Pons (tissue), 1 donor: ENCODE measurements at regions not wholly inside any gene's neighbourhood (a gene's known extent, or its start where the extent isn't known, plus 50 kb on each side); places are given as distances from the start of the nearest gene placed in this dataset.
"Not testable (repeated sequence)": the region's sequence is repeated elsewhere in the genome, so short reads cannot be mapped to it uniquely, and the experiment has no call there.

Source experiments
- DNase-seq: peaks from one replicate; pipeline ENCODE4 v3.0.0-alpha.2; 2016; ENCODE audit warnings: low spot score

- peak; percentile 5 for DNase-seq
Observed at GRCh38 chr16:56013962-56014552, 138.9 kb upstream of the CES5A start.

GRCh38 chr16:56012482-56012811 is 137.3 kb upstream of the CES5A start:
- DNase-seq: no peak

- DNase-seq: no peak
Observed at GRCh38 chr16:56011808-56012481, 136.8 kb upstream of the CES5A start.

GRCh38 chr16:56005958-56006357 is 130.8 kb upstream of the CES5A start:
- no peak for DNase-seq

GRCh38 chr16:55999683-56000082 is 124.5 kb upstream of the CES5A start:
- DNase-seq: no peak

GRCh38 chr16:55993088-55993487 is 117.9 kb upstream of the CES5A start:
- DNase-seq: no peak

- no peak for DNase-seq
Observed at GRCh38 chr16:55992551-55992950, 117.4 kb upstream of the CES5A start.

GRCh38 chr16:55991843-55992242 is 116.7 kb upstream of the CES5A start:
- DNase-seq: no peak

- no peak for DNase-seq
Observed at GRCh38 chr16:55989569-55989907, 114.4 kb upstream of the CES5A start.

- DNase-seq: not testable (repeated sequence)
Observed at GRCh38 chr16:55988850-55989568, 113.8 kb upstream of the CES5A start.

GRCh38 chr16:55988013-55988412 is 112.8 kb upstream of the CES5A start:
- no peak for DNase-seq

GRCh38 chr16:55982597-55982996 is 107.4 kb upstream of the CES5A start:
- no peak for DNase-seq

- DNase-seq: no peak
Observed at GRCh38 chr16:55981557-55981956, 106.4 kb upstream of the CES5A start.

GRCh38 chr16:55976815-55977214 is 101.6 kb upstream of the CES5A start:
- no peak for DNase-seq

- DNase-seq: no peak
Observed at GRCh38 chr16:55971447-55971846, 96.3 kb upstream of the CES5A start.

GRCh38 chr16:55968221-55968620 is 93.0 kb upstream of the CES5A start:
- DNase-seq: no peak

GRCh38 chr16:55964923-55965475 is 89.8 kb upstream of the CES5A start:
- DNase-seq: no peak

GRCh38 chr16:55955845-55956244 is 80.7 kb upstream of the CES5A start:
- peak; percentile 89 for DNase-seq

GRCh38 chr16:55955424-55955823 is 80.3 kb upstream of the CES5A start:
- no peak for DNase-seq

GRCh38 chr16:55954906-55955305 is 79.7 kb upstream of the CES5A start:
- DNase-seq: no peak

- no peak for DNase-seq
Observed at GRCh38 chr16:55949518-55949917, 74.3 kb upstream of the CES5A start.

- no peak for DNase-seq
Observed at GRCh38 chr16:55948230-55948629, 73.1 kb upstream of the CES5A start.

GRCh38 chr16:55947366-55947765 is 72.2 kb upstream of the CES5A start:
- no peak for DNase-seq
